Heart left ventricle (tissue), 13 donors: ENCODE measurements at regions not wholly inside any gene's neighbourhood (a gene's known extent, or its start where the extent isn't known, plus 50 kb on each side); places are given as distances from the start of the nearest gene placed in this dataset.

Experiments used
- POLR2A ChIP-seq, 2 donors: fragments of 450-650 bp; IDR thresholded peaks; one replicate each; pipeline ENCODE4 v1.6.1; 2017; ENCODE audit warnings: antibody characterized with exemption in 2 of 2, mild to moderate bottlenecking in 2 of 2, moderate library complexity in 2 of 2
- TF ChIP-seq, protein P1 (sequence below), 12 donors: fragments of 200-600 bp; sonication (generic) in 4 of 12; IDR thresholded peaks; one replicate each; pipeline versions ENCODE4 v1.5.0 to v1.8.0; 2018 to 2022; ENCODE audit warnings: antibody characterized with exemption in 12 of 12, mild to moderate bottlenecking in 5 of 12
- donor health status: ischemic (EF 13 %, LVEDD 7.1; RV severe dilation, severe dysfunction).
- donor health status: DM: no; HTN: yes; CAD: no.
- donor health status: DM: no; HTN: no; CAD: no.
- donor health status: ischemic (EF 25% LVEDD 6.9; RV normal size, moderate dysfunction).
- donor health status: ischemic (EF 25% LVEDD 5.7; RV mildly dilated, moderate dysfunction).
- donor health status: ischemic (EF 35%, LVEDD 5.7; RV mildly dilated, moderate dysfunction).
- donor health status: nonischemic (EF 11% LVEDD 7.7; RV severe dilation, severe dysfunction).
- donor health status: DM: yes; HTN: yes; CAD: no.
- donor health status: PGD.
- donor health status: ischemic (EF 29% LVEDD 5.4; RV normal size, mild dysfunction).
- donor health status: nonischemic (EF 23%, LVEDD 6.1; RV moderate dilation, normal function).

DNA sequence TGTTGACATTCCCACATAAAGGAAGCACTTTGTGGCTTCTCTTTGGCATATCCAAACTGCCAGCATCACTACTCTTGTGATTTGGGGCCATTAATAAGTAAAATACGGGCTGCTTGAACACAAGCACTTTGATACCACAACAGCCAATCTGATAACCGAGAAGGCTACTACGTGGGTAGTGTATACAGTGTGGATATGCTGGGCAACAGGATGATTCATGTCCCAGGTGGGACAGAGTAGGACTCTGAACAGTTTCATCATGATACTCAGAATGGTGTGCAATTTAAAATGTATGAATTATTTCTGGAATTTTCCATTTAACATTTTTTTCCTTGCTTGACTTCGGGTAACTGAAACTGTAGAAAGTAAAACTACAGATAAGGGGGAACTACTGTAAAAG, 225.0 kb upstream of the DDHD1 start:
- TF ChIP-seq POLR2A (IDR thresholded peaks at IDR 0.05): no peak
- TF ChIP-seq, protein P1, sequence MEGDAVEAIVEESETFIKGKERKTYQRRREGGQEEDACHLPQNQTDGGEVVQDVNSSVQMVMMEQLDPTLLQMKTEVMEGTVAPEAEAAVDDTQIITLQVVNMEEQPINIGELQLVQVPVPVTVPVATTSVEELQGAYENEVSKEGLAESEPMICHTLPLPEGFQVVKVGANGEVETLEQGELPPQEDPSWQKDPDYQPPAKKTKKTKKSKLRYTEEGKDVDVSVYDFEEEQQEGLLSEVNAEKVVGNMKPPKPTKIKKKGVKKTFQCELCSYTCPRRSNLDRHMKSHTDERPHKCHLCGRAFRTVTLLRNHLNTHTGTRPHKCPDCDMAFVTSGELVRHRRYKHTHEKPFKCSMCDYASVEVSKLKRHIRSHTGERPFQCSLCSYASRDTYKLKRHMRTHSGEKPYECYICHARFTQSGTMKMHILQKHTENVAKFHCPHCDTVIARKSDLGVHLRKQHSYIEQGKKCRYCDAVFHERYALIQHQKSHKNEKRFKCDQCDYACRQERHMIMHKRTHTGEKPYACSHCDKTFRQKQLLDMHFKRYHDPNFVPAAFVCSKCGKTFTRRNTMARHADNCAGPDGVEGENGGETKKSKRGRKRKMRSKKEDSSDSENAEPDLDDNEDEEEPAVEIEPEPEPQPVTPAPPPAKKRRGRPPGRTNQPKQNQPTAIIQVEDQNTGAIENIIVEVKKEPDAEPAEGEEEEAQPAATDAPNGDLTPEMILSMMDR (IDR thresholded peaks at IDR 0.05): no peak
